NCI-H2171 (cell line): ENCODE measurements at regions not wholly inside any gene's neighbourhood (a gene's known extent, or its start where the extent isn't known, plus 50 kb on each side); places are given as distances from the start of the nearest gene placed in this dataset.
"Not testable (repeated sequence)": the region's sequence is repeated elsewhere in the genome, so short reads cannot be mapped to it uniquely, and the experiment has no call there.

Source experiments
- DNase-seq: peaks from one replicate; lab custom pipeline; 2025; lab: John Stamatoyannopoulos, UW

- DNase-seq = no peak
These were observed 193.9 kb downstream of the ANKRD7 start for GRCh38 chr7:118418433-118418832.

GRCh38 chr7:118420888-118421287, 196.4 kb downstream of the ANKRD7 start:
- DNase-seq = no peak

GRCh38 chr7:118429141-118429540, 204.6 kb downstream of the ANKRD7 start:
- no peak for DNase-seq

GRCh38 chr7:118436663-118437062, 212.2 kb downstream of the ANKRD7 start:
- no peak for DNase-seq

GRCh38 chr7:118449030-118449429, 224.5 kb downstream of the ANKRD7 start:
- not testable (repeated sequence) for DNase-seq

GRCh38 chr7:118449797-118450567, 225.5 kb downstream of the ANKRD7 start:
- DNase-seq = no peak

- no peak for DNase-seq
These were observed 227.6 kb downstream of the ANKRD7 start for GRCh38 chr7:118452128-118452527.

GRCh38 chr7:118467381-118467780, 242.9 kb downstream of the ANKRD7 start:
- DNase-seq = no peak

- no peak for DNase-seq
These were observed 248.1 kb downstream of the ANKRD7 start for GRCh38 chr7:118472581-118472980.

GRCh38 chr7:118473271-118473670, 248.8 kb downstream of the ANKRD7 start:
- DNase-seq = no peak

- DNase-seq = no peak
These were observed 251.5 kb downstream of the ANKRD7 start for GRCh38 chr7:118476036-118476435.

- no peak for DNase-seq
These were observed 252.5 kb downstream of the ANKRD7 start for GRCh38 chr7:118477036-118477435.

GRCh38 chr7:118478236-118478635, 253.7 kb downstream of the ANKRD7 start:
- no peak for DNase-seq

GRCh38 chr7:118478931-118479330, 254.4 kb downstream of the ANKRD7 start:
- no peak for DNase-seq

- no peak for DNase-seq
These were observed 268.0 kb downstream of the ANKRD7 start for GRCh38 chr7:118492466-118492865.

GRCh38 chr7:118496138-118496644, 271.7 kb downstream of the ANKRD7 start:
- DNase-seq = no peak

GRCh38 chr7:118502235-118502634, 277.7 kb downstream of the ANKRD7 start:
- DNase-seq = no peak

GRCh38 chr7:118511146-118511545, 286.6 kb downstream of the ANKRD7 start:
- no peak for DNase-seq

- no peak for DNase-seq
These were observed 292.8 kb downstream of the ANKRD7 start for GRCh38 chr7:118517275-118517674.

GRCh38 chr7:118525020-118525419, 300.5 kb downstream of the ANKRD7 start:
- DNase-seq = no peak

- no peak for DNase-seq
These were observed 307.1 kb downstream of the ANKRD7 start for GRCh38 chr7:118531566-118531965.

GRCh38 chr7:118559207-118559606, 334.7 kb downstream of the ANKRD7 start:
- DNase-seq = no peak

GRCh38 chr7:118563311-118563710, 338.8 kb downstream of the ANKRD7 start:
- no peak for DNase-seq

- DNase-seq = no peak
These were observed 348.1 kb downstream of the ANKRD7 start for GRCh38 chr7:118572604-118573003.
